ENCODE measurements at regions not wholly inside any gene's neighbourhood (a gene's known extent, or its start where the extent isn't known, plus 50 kb on each side); places are given as distances from the start of the nearest gene placed in this dataset.

DNA sequence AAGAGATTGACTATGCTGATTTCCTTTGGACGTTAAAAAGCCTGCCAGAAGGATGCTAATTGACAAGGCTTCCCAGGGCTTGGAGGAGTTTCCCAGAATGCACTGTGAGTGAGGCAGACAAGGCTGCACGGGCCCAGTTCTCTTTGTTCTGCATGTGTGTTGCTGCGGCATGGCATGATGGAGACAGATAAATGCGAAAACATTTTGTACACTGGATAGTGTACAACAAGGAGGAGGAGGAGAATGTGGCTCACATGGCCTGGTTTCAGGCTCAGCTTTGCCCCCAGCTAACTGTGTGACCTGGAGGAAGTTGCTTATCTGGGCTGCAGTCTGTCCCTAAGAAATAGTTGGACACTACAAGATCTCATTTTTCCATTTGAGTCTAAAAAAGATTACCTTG lies 135.5 kb upstream of the CPEB4 start:
- no peak for FAIRE-seq
- TF ChIP-seq, protein P1, sequence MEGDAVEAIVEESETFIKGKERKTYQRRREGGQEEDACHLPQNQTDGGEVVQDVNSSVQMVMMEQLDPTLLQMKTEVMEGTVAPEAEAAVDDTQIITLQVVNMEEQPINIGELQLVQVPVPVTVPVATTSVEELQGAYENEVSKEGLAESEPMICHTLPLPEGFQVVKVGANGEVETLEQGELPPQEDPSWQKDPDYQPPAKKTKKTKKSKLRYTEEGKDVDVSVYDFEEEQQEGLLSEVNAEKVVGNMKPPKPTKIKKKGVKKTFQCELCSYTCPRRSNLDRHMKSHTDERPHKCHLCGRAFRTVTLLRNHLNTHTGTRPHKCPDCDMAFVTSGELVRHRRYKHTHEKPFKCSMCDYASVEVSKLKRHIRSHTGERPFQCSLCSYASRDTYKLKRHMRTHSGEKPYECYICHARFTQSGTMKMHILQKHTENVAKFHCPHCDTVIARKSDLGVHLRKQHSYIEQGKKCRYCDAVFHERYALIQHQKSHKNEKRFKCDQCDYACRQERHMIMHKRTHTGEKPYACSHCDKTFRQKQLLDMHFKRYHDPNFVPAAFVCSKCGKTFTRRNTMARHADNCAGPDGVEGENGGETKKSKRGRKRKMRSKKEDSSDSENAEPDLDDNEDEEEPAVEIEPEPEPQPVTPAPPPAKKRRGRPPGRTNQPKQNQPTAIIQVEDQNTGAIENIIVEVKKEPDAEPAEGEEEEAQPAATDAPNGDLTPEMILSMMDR (IDR thresholded peaks at IDR 0.05; ENCODE audit: insufficient read depth, low read length, severe bottlenecking), result no peak
- no peaks in the 10 kb centered on the region for H3K27me3 ChIP-seq (ENCODE audit: control insufficient read depth, insufficient read depth, low read length)
- H3K36me3 ChIP-seq (ENCODE audit: control insufficient read depth, insufficient read depth, low read length), result no peaks in the 10 kb centered on the region
- no peak for DNase-seq (ENCODE audit: low read depth)
- no peak overlapping the region for H3K4me3 ChIP-seq (ENCODE audit: low read depth, low read length)

DNA sequence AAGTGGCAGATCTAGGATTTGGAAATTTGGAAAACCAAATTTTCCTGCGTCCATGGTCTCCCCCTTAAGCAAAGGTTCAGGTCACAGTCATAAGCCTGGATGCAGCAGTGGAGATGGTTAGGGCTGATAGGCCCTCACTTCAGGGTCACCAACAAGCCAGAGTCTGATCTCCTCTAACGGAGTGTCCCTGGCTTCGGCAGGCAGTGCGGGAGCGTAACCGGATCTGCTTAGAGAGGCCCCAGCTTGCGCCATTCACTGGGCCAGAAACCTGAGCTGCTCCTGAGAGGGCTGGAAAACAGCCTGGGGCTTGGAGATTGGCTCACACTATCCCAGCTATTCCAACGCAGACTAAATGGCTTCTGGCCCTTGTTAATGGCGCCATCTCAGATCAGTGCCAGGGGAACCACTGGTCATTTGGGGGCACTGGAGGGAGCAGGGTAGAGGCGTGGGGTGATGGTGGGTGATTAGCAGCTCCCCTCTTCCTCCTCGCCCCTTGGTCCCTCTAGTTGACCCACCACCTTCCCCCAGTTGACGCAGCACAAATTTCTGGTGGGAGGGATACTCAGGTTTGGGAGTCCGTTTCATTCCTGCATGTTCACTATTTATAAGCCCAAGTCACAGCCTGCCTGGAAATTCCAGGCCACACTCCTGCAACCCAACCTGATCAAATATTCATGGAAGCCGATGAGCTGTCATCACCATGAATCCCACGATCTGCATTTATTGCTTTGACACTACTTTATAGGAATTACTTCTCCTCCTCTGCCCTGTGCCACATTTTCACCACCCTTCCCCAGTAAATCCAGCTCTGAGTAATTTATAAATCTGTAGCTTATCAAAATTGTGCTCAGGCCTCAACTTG lies 134.6 kb upstream of the CPEB4 start:
- no peak for FAIRE-seq
- Histone ChIP-seq H3K27me3 (ENCODE audit: control insufficient read depth, insufficient read depth, low read length) (no peaks in the 10 kb centered on the region), H3K36me3 (ENCODE audit: control insufficient read depth, insufficient read depth, low read length) (no peaks in the 10 kb centered on the region), H3K4me3 (ENCODE audit: low read depth, low read length) (no peak overlapping the region)
- TF ChIP-seq, protein P1 (IDR thresholded peaks at IDR 0.05; ENCODE audit: insufficient read depth, low read length, severe bottlenecking), result no peak
- peak; percentile 81 for DNase-seq (ENCODE audit: low read depth)

DNA sequence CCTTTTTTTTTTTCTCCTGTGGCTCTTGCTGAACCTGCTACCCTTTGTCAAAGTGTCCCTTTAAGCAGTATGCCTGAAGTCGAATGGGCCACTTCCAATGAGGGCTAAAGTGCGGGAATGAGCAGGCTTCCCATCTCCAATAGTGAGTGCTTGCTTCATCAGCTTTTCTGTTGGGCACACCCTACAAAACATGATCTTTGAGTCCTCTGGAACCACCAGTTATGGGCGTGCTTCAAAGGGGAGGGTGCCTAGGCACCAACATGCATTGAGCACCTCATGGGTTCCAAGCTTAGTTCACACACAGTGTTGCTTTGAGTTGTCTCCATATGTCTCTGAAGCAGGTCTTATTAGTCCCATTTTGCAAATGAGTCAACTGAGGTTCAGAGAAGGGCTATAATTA lies 132.8 kb upstream of the CPEB4 start:
- FAIRE-seq, result no peak
- TF ChIP-seq, protein P1 (IDR thresholded peaks at IDR 0.05; ENCODE audit: insufficient read depth, low read length, severe bottlenecking), result no peak

DNA sequence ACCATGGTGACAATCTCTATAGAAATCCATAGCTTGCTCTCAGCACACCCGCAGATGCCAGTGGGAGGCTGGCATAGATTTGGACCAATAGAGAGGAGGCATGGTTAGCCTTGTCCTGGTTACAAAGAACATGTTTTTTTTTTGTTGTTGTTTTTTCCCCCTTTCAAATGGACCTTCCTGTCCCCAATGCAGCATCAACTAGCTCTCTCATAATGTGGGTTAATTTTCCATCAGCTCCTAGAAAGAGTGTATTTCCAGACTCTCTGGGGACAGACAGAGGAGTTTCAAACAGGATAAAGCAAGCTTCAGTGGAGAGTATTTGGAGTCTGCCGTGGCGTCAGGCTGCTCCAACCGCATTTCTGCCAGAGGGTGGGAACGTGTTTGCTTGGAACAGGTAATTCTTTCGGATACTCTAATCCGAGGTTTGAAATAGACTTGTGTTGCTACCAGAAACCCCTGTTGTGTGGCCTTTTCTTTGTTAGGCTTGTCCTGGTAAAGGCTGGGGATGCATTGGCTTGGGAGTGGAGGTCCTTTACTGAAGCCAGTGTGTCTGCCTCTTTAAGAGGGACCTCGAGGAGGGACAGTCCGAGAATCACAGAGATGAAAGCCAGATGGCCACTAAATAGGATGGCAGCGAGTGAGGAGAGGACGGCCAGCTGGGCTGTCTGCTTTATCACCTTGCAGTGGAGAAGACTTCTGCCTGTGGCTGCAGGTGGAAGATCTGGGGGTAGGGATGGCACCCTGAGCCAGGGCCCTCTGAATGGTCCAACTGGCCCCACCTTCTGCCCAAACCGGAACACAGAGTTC lies 130.5 kb upstream of the CPEB4 start:
- FAIRE-seq (no peak), DNase-seq (ENCODE audit: low read depth) (no peak)
- Histone ChIP-seq H3K27me3 (ENCODE audit: control insufficient read depth, insufficient read depth, low read length) (no peaks in the 10 kb centered on the region), H3K4me3 (ENCODE audit: low read depth, low read length) (no peak overlapping the region), H3K36me3 (ENCODE audit: control insufficient read depth, insufficient read depth, low read length) (no peaks in the 10 kb centered on the region)
- TF ChIP-seq, protein P1 (IDR thresholded peaks at IDR 0.05; ENCODE audit: insufficient read depth, low read length, severe bottlenecking), result no peak

More for the DNA sequence above, 132.8 kb upstream of the CPEB4 start:
- Histone ChIP-seq H3K27me3 (ENCODE audit: control insufficient read depth, insufficient read depth, low read length) (no peaks in the 10 kb centered on the region), H3K4me3 (ENCODE audit: low read depth, low read length) (no peak overlapping the region), H3K36me3 (ENCODE audit: control insufficient read depth, insufficient read depth, low read length) (no peaks in the 10 kb centered on the region)
- DNase-seq (ENCODE audit: low read depth), result no peak

DNA sequence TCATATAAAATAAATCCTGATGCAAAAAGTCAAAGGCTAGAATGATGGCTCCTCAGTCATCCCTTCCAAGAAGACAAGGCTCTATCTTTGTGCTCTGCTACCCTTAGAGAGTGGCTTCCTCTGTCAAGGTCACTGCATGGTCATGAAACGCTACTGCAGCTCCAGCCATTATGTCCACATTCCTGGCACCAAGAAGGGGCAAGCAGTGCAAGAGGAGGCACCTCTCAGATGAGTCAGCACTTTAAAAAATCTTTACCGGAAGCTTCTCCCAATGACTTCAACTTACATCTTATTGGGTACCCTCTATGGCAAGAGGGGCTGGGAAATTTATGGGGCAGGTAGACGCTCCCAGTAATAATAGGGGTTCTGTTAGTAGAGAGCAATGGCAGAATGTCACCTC lies 129.5 kb upstream of the CPEB4 start:
- FAIRE-seq (no peak), DNase-seq (ENCODE audit: low read depth) (peak; percentile 26)
- TF ChIP-seq, protein P1 (IDR thresholded peaks at IDR 0.05; ENCODE audit: insufficient read depth, low read length, severe bottlenecking), result no peak
- Histone ChIP-seq H3K36me3 (ENCODE audit: control insufficient read depth, insufficient read depth, low read length) (no peaks in the 10 kb centered on the region), H3K27me3 (ENCODE audit: control insufficient read depth, insufficient read depth, low read length) (no peaks in the 10 kb centered on the region), H3K4me3 (ENCODE audit: low read depth, low read length) (no peak overlapping the region)
